Mesothelial cell of epicardium (in vitro differentiated cells): ENCODE measurements at regions not wholly inside any gene's neighbourhood (a gene's known extent, or its start where the extent isn't known, plus 50 kb on each side); places are given as distances from the start of the nearest gene placed in this dataset.

Source experiments
- DNase-seq, 2 experiments: peaks; one replicate each; pipeline ENCODE4 v3.0.0; 2021; ENCODE audit warnings: low spot score in 2 of 2; ENCODE audit not compliant: unreplicated experiment in 2 of 2
- H3K27ac Mint-ChIP-seq: 2 replicates; pipeline ENCODE4 v1.8.0; 2021; ENCODE audit warnings: mixed read lengths
- H3K27me3 Mint-ChIP-seq: 2 replicates; pipeline ENCODE4 v1.8.0; 2021; ENCODE audit warnings: low read depth, mixed read lengths
- H3K36me3 Mint-ChIP-seq: 2 replicates; pipeline ENCODE4 v1.8.0; 2021; ENCODE audit warnings: mixed read lengths
- H3K4me1 Mint-ChIP-seq: 2 replicates; pipeline ENCODE4 v1.8.0; 2021; ENCODE audit warnings: mixed read lengths
- H3K4me3 Mint-ChIP-seq: 2 replicates; pipeline ENCODE4 v1.8.0; 2021; ENCODE audit warnings: mild to moderate bottlenecking, moderate library complexity, mixed read lengths
- H3K9me3 Mint-ChIP-seq: 2 replicates; pipeline ENCODE4 v1.8.0; 2021; ENCODE audit warnings: mixed read lengths
- TF ChIP-seq, protein P1 (sequence below): fragments of 200-600 bp; sonication (generic); IDR thresholded peaks from one replicate; pipeline ENCODE4 v1.5.0; 2021; ENCODE audit warnings: antibody characterized with exemption; ENCODE audit not compliant: unreplicated experiment

DNA sequence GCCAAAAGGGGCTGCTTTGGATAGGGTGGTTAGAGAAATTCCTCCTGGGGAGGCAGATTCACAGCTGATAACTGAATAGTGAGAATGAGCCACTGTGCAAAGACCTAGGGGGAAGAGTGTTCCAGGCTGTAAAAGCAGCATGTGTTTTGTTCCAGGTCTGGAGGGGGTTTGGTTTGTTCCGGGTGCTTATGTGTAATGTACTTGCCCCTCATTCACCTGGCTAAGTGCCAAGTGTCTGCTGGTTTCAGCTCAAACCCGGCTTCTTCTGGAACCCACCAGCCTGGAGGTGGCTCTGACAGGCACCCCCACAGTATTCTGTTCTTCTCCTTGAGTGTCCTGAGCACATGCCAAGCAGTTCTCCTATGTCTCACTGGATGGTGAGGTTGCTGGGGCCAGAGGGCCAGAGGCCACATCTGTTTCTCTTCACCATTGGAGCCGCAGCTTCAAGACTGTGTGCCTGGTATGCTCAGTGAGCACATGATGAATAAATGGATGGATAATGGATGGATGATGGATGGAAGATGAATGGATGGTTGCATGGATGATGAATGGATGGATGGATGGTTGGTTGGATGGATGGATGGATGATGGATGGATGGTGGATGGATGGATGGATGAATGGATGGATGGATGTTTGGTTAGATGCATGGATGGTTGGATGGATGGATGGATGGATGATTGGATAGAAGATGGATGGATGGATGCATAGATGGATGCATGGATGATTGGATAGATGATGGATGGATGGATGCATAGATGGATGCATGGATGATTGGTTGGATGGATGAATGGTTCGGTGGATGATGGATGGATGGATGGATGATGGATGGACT is 227.6 kb downstream of the BMP7 start:
- Mint-ChIP-seq H3K36me3 (no peaks in the 10 kb centered on the region), H3K4me1 (peaks cover 10% of the 10 kb centered on the region), H3K27ac (no peak overlapping the region), H3K27me3 (peaks cover 2% of the 10 kb centered on the region), H3K4me3 (no peak overlapping the region), H3K9me3 (no peaks in the 10 kb centered on the region)
- TF ChIP-seq, protein P1, sequence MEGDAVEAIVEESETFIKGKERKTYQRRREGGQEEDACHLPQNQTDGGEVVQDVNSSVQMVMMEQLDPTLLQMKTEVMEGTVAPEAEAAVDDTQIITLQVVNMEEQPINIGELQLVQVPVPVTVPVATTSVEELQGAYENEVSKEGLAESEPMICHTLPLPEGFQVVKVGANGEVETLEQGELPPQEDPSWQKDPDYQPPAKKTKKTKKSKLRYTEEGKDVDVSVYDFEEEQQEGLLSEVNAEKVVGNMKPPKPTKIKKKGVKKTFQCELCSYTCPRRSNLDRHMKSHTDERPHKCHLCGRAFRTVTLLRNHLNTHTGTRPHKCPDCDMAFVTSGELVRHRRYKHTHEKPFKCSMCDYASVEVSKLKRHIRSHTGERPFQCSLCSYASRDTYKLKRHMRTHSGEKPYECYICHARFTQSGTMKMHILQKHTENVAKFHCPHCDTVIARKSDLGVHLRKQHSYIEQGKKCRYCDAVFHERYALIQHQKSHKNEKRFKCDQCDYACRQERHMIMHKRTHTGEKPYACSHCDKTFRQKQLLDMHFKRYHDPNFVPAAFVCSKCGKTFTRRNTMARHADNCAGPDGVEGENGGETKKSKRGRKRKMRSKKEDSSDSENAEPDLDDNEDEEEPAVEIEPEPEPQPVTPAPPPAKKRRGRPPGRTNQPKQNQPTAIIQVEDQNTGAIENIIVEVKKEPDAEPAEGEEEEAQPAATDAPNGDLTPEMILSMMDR, result no peak
- DNase-seq, result no peak

DNA sequence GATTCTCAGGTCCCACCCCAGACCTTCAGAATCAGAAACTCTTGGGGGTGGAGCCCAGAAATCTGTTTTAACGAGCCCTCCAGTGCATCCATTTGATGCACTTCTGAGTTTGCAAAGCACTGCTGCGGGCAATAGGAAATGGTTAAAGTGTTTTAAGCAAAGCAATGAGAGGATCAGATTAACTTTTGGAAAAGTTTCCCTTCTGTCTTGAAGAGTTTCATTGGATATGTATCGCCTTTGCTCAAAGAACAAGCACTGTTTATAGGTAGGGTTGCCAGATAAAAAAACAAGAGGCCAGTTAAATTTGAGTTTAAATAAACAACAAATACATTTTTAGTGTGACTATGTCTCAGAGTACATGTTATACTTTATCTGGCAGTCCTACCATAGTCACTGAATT is 226.0 kb downstream of the BMP7 start:
- TF ChIP-seq, protein P1, result no peak
- H3K27ac Mint-ChIP-seq, result no peak overlapping the region
- DNase-seq, result no peak
- peaks cover 10% of the 10 kb centered on the region for H3K4me1 Mint-ChIP-seq
- no peak overlapping the region for H3K4me3 Mint-ChIP-seq
- peaks cover 2% of the 10 kb centered on the region for H3K27me3 Mint-ChIP-seq
- H3K9me3 Mint-ChIP-seq, result no peaks in the 10 kb centered on the region
- H3K36me3 Mint-ChIP-seq, result no peaks in the 10 kb centered on the region

DNA sequence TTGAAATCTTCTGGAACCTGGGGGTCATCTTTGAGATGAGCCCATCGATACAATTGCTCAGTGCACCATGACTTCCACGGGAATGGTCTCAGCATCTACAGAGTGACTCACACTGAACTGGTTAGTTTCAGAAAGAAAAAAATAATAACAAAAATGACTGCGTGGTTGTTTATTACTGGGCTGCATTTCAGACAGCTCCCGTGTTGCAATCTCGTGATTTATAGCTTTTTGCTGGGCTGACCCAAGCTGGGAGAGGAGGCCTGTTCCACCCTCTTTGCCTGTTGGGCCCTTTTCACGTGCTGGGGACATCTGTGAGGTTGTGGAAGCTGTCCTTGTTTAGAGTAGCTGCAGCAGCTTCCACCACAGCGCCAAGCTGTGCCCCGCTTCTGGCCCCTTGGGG is 225.5 kb downstream of the BMP7 start:
- Mint-ChIP-seq H3K27ac (no peak overlapping the region), H3K4me3 (no peak overlapping the region), H3K9me3 (no peaks in the 10 kb centered on the region), H3K36me3 (no peaks in the 10 kb centered on the region), H3K27me3 (peaks cover 2% of the 10 kb centered on the region), H3K4me1 (peaks cover 10% of the 10 kb centered on the region)
- TF ChIP-seq, protein P1, result no peak
- no peak for DNase-seq

DNA sequence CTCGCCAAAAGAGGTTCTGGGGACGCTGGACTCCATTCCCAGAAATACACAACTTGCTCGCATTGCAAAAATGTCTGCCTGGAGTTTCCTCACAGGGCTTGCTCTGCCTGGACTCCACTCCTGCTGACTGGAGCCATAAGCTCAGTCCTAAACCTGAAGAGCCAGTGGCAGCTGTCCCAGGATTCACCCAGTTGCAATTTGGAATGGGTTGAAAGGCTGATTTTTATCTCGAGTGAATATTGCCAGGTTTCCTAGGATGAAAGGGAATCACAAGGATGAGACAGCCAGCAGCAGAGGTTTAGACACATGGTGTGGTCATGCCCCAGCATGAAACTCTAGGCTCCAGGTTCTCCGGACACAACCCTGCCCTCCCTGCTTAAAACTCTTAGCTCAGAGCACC is 223.3 kb downstream of the BMP7 start:
- H3K36me3 Mint-ChIP-seq, result no peaks in the 10 kb centered on the region
- no peaks in the 10 kb centered on the region for H3K27me3 Mint-ChIP-seq
- peaks cover 21% of the 10 kb centered on the region for H3K4me1 Mint-ChIP-seq
- no peak overlapping the region for H3K4me3 Mint-ChIP-seq
- H3K27ac Mint-ChIP-seq, result no peak overlapping the region
- TF ChIP-seq, protein P1, result no peak
- H3K9me3 Mint-ChIP-seq, result no peaks in the 10 kb centered on the region
- no peak for DNase-seq

DNA sequence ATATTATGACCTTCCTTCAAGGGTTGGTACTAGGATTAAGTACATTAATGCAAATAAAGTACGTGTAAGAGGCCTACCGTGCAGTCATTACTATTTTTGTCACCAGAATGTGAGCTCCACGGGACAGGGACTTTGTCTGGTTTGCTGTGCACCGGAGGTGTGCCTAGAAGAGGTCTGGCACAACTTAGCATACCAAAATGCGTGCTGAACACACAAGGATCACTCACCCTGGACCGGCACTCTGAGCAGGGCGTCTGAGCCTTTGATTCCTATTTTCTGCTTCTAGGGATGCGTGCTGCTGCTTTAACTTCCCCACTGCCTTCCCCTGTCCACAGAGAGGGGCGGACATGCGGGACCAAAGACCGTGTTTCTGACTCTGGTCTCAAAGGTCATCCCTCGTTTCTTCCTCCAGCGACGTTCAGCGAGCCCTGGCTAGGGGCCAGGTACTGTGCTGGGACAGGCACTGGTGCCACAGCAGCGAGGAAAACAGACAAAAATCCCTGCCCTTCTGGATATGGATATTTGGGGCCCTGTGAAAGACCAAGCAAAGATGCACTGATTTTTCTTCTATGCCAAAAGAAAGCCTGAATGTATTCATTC is 222.7 kb downstream of the BMP7 start:
- Mint-ChIP-seq H3K9me3 (no peaks in the 10 kb centered on the region), H3K27me3 (no peaks in the 10 kb centered on the region), H3K4me3 (no peak overlapping the region)

More for the DNA sequence above, 222.7 kb downstream of the BMP7 start:
- no peaks in the 10 kb centered on the region for H3K36me3 Mint-ChIP-seq
- no peak overlapping the region for H3K27ac Mint-ChIP-seq
- H3K4me1 Mint-ChIP-seq, result peaks cover 28% of the 10 kb centered on the region
- TF ChIP-seq, protein P1, result no peak
- no peak for DNase-seq
